SH-SY5Y (cell line): ENCODE measurements at regions not wholly inside any gene's neighbourhood (a gene's known extent, or its start where the extent isn't known, plus 50 kb on each side); places are given as distances from the start of the nearest gene placed in this dataset.

Experiments
- GATA2 ChIP-seq: IDR thresholded peaks from 2 replicates; pipeline ENCODE4 v1.6.1; 2011; ENCODE audit warnings: mild to moderate bottlenecking, low read depth, low read length
- GATA3 ChIP-seq: IDR thresholded peaks from 2 replicates; pipeline ENCODE4 v1.6.1; 2011; ENCODE audit warnings: low read depth, mild to moderate bottlenecking, low read length, moderate library complexity

DNA sequence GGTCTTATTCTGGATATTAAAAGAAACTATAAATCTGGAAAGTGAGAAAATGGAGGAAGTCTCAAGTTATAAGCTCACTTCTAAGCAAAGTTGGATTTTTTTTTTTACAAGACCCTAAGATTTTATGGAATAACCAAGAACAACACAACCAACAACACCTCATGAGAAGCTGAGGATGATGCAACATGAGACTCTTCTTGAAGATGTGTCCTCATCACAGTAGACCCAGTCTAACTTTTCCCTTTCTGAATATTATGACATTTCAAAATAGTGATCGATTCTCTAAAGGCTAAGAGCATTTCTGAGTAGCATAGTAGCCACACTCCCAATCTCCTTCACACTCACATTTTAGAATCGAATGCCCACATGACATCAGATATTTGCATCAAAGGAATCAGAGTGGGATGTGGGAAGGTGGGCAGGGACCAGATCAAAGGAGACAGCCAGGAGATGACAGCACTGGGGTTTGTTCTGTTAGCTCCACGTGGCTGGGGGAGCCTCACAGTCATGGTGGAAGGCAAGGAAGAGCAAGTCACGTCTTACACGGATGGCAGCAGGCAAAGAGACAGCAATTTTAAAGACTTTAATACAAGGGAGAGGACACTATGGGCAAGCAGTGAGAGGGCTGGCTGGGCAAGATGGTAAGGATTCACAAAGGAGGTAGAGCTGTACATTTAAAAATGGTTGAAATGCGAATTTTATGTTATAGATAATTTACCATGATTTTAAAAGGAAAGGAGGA lies 90.7 kb upstream of the MYL2 start:
- TF ChIP-seq GATA2, result no peak
- no peak for TF ChIP-seq GATA3
